ENCODE measurements at regions not wholly inside any gene's neighbourhood (a gene's known extent, or its start where the extent isn't known, plus 50 kb on each side); places are given as distances from the start of the nearest gene placed in this dataset.
A peak's percentile ranks its signal among the peaks of the same experiment; 100 is the strongest.

DNA sequence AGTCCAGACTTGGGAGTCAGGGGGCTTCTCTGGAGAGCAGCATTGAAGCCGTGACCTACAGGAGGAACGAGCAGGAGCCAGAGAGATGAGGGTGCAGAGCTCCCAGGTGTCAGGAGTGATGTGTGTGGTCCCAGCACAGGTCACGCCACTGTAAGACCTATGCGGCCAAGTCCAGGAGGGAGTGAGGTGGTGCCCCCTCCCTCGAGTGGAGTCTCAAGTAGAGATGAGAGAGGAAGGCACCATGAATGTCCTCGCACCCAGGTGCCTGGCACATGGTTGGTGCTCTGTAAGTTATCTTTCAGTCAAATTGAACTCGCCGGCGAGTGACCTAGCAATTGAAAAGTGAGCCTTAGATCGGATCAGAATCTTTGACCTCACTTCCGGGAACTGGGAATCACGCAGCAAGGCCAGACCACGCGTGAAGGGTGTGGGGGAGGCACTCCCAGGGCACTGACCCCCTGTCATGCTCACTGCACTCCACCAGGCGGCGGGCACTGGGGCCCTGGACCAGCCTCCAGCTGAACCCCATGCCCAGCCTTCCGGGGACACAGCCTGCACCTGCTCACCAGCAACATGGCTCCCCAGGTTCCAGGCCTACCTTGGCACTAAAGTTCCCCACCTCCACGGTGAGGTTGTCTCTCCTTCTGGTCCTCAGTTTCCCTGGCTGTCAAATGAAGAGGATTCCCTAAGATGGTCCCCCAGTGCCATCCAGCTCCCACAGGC lies 127.4 kb downstream of the HMX1 start:
- no peak overlapping the region for H3K27ac ChIP-seq
- WGBS, 2 donors, result 62 to 66% methylated on average over 18 of the region's 18 CpGs
- H3K4me1 ChIP-seq, result no peaks in the 10 kb centered on the region
- DNase-seq (peak; percentile 15 to 51), ATAC-seq (ENCODE audit: low FRiP score in 2 of 2) (no peak)
- H3K4me3 ChIP-seq, result no peak overlapping the region
- no peaks in the 10 kb centered on the region for H3K36me3 ChIP-seq
- TF ChIP-seq POLR2AphosphoS5 (IDR thresholded peaks at IDR 0.05) (no peak), POLR2A (IDR thresholded peaks at IDR 0.05) (no peak), EP300 (IDR thresholded peaks at IDR 0.05) (no peak)
- TF ChIP-seq, protein P1, sequence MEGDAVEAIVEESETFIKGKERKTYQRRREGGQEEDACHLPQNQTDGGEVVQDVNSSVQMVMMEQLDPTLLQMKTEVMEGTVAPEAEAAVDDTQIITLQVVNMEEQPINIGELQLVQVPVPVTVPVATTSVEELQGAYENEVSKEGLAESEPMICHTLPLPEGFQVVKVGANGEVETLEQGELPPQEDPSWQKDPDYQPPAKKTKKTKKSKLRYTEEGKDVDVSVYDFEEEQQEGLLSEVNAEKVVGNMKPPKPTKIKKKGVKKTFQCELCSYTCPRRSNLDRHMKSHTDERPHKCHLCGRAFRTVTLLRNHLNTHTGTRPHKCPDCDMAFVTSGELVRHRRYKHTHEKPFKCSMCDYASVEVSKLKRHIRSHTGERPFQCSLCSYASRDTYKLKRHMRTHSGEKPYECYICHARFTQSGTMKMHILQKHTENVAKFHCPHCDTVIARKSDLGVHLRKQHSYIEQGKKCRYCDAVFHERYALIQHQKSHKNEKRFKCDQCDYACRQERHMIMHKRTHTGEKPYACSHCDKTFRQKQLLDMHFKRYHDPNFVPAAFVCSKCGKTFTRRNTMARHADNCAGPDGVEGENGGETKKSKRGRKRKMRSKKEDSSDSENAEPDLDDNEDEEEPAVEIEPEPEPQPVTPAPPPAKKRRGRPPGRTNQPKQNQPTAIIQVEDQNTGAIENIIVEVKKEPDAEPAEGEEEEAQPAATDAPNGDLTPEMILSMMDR (IDR thresholded peaks at IDR 0.05), result no peak
- H3K27me3 ChIP-seq, result no peaks in the 10 kb centered on the region
- H3K9me3 ChIP-seq, result no peaks in the 10 kb centered on the region

DNA sequence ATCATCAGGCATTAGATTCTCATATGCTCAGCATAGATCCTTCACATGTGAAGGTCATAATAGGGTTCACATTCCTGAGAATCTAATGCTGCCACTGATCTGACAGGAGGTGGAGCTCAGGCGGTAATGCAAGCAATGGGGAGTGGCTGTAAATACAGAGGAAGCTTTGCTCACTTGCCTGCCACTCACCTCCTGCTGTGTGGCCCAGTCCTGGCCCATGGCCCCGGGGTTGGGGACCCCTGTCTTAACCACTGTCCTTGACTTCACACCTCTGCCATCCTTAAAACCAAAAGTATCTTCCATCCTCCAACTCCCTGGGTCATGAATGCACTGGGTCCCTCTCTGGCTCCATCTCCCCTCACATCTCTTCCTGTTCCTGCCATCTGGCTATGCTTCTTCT lies 129.1 kb downstream of the HMX1 start:
- Histone ChIP-seq H3K27ac (no peak overlapping the region), H3K4me1 (no peaks in the 10 kb centered on the region), H3K4me3 (no peak overlapping the region), H3K27me3 (no peaks in the 10 kb centered on the region), H3K9me3 (no peaks in the 10 kb centered on the region), H3K36me3 (no peaks in the 10 kb centered on the region)
- TF ChIP-seq EP300 (IDR thresholded peaks at IDR 0.05), result no peak
- no peak for TF ChIP-seq POLR2A (IDR thresholded peaks at IDR 0.05)
- TF ChIP-seq, protein P1 (IDR thresholded peaks at IDR 0.05), result no peak
- no peak for TF ChIP-seq POLR2AphosphoS5 (IDR thresholded peaks at IDR 0.05)
- ATAC-seq (ENCODE audit: low FRiP score in 2 of 2) (no peak), DNase-seq (no peak)
- WGBS, 2 donors, result 47 to 54% methylated on average over 2 of the region's 2 CpGs

DNA sequence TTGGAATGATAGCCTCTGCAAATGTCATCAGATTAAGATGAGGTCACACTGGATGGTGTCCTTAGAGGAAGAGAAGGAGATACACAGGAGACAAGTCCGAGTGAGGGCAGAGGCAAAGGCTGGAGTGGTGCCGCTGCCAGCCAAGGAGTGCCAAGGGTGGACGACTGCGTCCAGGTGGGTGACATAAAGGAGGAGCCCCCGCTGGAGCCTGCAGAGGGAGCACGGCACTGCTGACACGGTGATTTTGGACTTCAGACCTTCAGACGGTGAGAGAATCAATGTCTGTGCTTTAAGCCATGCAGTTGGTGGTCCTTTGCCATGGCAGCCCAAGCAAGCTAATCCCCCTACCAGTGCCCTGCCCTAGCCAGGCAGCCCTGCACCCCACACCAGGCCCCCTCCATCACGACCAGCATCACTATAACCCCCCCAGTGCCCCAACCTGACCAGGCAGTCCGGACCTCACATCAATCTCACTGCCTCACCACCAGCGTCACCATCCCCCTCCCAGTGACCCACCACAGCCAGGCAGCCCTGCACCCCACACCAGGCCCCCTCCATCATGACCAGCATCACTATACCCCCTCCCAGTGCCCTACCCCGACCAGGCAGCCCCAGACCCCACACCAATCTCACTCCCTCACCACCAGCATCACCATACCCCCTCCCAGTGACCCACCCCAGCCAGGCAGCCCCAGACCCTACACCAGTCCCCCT lies 130.0 kb downstream of the HMX1 start:
- Histone ChIP-seq H3K4me1 (no peaks in the 10 kb centered on the region), H3K4me3 (no peak overlapping the region), H3K27ac (no peak overlapping the region), H3K9me3 (no peaks in the 10 kb centered on the region), H3K27me3 (no peaks in the 10 kb centered on the region), H3K36me3 (no peaks in the 10 kb centered on the region)
- DNase-seq (peak; percentile 12 to 28), ATAC-seq (ENCODE audit: low FRiP score in 2 of 2) (no peak)
- WGBS, 2 donors, result 74 to 77% methylated on average over 12 of the region's 12 CpGs
- TF ChIP-seq POLR2A (IDR thresholded peaks at IDR 0.05), result no peak
- TF ChIP-seq EP300 (IDR thresholded peaks at IDR 0.05), result no peak
- TF ChIP-seq, protein P1 (IDR thresholded peaks at IDR 0.05), result no peak
- no peak for TF ChIP-seq POLR2AphosphoS5 (IDR thresholded peaks at IDR 0.05)

DNA sequence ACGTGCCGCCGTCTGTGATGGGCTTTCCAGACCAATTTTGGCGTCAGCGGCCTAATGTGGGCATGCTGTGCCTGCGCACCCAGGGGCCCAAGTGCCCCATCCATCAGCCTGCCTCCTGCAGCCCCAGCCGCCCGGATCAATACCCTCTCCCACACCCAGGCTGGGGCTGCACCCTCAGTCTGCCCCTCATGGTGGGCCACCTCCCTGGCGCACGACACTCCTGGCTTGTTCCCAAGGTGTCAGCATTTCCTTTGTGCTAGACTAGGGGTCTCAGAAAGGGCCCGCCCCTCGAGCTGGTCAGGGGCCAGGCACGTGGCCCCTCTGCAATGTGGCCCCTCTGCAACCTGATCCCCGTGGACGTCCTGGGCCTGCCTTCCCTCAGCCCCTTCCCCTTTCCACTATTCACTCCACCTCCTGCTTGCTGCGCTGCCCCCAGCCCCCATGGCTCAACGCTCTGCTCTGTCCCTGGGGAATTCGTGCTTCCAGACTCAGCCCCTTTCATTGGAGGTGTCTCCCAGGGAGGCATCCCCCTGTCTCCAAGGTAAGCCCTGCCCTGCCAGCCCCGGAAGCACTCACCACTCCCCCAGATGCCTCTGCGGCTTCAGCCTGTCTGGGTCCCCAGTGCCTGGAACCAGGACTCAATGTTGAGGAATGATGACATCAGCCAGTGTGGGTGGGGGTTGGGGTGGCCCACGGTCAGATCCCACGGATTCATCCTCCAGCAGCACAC lies 130.8 kb downstream of the HMX1 start:
- Histone ChIP-seq H3K9me3 (no peaks in the 10 kb centered on the region), H3K27me3 (no peaks in the 10 kb centered on the region), H3K36me3 (no peaks in the 10 kb centered on the region), H3K27ac (no peak overlapping the region), H3K4me3 (no peak overlapping the region), H3K4me1 (no peaks in the 10 kb centered on the region)
- DNase-seq (peak; percentile 16 to 62), ATAC-seq (ENCODE audit: low FRiP score in 2 of 2) (no peak)
- 64 to 73% methylated on average over 19 to 22 of the region's 22 CpGs for WGBS, 2 donors
- TF ChIP-seq POLR2A (IDR thresholded peaks at IDR 0.05) (no peak), EP300 (IDR thresholded peaks at IDR 0.05) (no peak), POLR2AphosphoS5 (IDR thresholded peaks at IDR 0.05) (no peak)
- TF ChIP-seq, protein P1 (IDR thresholded peaks at IDR 0.05), result no peak

All from upper lobe of left lung (tissue), 6 donors.